Fibroblast of skin of left biceps (primary cell): ENCODE measurements at regions not wholly inside any gene's neighbourhood (a gene's known extent, or its start where the extent isn't known, plus 50 kb on each side); places are given as distances from the start of the nearest gene placed in this dataset.

Experiments used
- DNase-seq, 2 experiments: peaks; one replicate each; pipeline ENCODE4 v3.0.0-alpha.2; 2013; ENCODE audit warnings: low read depth in 2 of 2

DNA sequence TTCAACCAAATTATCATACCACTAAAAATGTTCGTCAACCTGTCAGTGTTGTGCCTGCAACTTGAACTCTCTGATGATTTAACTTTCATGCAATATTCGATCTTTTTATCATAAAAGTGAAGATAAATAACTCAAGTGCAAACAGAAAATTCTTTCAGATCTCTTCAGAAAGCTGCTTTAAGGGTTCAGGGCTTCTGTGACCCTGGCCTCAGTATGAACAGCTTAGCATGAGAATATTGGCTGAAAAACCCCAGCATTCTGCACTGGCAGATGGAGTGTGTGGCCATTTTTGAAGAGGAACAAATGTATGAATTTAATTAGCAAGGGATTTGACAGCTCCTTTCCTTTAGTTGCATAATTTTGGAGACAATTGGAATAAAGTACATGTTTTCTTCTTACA is 851.4 kb upstream of the SOX11 start:
- DNase-seq = no peak

DNA sequence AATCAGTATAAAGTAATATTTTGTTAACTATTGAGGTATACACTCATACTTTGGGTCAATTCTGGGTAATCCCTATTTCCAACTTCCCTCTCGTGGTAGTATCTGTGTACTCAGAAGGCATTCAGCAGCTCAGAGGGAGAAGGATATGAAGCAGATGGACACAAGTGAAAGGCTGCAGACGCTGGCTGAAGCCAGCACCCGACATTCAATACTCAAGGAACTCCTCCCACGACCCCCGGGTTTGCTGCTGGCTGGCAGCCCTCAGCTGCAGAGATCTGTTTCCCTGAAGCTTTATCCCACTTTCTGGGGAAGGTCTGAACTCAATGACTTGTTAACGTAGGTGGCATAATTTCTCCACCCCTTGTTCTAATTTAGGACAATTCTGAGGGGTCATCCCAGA is 847.3 kb upstream of the SOX11 start:
- no peak for DNase-seq

DNA sequence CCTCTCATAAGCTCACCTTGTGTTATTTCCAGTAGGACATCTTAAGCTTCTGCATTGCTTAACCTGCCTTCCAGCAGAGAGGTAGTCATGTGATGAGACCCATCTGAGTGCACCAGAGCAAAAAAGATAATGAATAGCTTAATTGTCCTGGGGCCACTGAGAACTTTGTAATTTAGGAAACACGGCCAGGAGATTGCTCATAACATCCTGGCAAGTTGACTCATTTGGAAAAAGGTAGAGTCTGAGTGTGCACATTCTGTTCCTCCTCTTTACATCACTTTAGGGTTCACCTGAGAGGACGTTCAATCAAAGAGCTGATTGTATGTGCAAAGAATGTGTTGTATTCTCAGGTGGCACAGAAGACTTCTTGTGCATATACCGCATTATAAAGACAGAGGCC is 830.2 kb upstream of the SOX11 start:
- no peak for DNase-seq

DNA sequence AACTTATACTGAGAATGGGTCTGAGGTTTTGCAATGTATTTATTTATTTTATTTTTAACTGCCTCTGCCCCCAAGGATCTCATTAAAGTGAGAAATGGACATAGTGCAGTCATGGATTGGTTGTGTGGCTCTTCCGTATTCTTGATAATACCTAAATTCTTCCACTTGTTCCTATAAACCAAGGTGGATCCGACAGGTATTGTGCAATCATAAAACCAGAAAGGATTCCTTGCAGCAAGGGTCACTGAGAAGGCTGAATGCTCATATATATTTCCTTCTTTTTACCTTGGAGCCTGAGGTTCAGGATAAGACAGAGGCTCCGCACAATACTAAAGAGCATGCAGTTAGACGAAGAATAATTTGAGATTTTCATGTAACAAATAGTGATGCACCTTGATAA is 826.0 kb upstream of the SOX11 start:
- DNase-seq = no peak

DNA sequence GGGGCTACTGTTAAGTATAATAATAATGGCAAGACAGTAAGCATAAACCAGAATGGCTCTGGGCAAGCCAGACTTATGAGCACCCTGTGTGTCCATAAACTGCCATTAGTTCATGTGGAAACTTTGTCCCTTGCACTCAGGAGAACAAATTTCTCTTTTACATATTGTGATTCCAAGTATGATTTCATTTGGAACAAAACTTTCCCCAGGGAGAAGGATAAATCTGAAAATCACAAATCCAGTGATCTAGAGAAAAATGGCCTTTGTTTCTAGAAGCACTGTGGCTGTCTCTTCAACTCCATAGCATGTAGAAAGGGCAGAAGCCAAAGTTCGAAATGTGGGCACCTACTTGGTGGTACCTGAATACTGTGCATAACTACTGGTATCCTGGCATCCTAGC is 823.7 kb upstream of the SOX11 start:
- no peak for DNase-seq

DNA sequence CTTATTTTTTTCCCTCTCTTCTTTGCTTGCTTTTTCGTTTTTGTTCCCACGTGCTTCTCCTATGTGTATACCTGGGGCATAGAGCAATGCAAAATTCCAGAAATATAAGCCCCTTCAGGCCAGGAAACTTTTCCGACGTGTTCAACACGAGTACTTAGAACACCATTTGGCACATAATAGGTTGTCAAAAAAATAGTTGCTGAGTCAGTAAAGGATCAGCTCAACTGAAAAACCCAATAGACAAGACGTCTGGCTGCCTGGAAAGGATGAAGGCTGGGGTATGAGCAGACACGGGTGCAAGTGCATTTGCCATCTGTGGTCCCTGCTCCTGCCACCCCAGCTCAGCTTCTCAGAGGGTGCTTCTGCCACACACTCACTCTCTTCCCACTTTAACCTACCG is 823.0 kb upstream of the SOX11 start:
- DNase-seq = no peak

DNA sequence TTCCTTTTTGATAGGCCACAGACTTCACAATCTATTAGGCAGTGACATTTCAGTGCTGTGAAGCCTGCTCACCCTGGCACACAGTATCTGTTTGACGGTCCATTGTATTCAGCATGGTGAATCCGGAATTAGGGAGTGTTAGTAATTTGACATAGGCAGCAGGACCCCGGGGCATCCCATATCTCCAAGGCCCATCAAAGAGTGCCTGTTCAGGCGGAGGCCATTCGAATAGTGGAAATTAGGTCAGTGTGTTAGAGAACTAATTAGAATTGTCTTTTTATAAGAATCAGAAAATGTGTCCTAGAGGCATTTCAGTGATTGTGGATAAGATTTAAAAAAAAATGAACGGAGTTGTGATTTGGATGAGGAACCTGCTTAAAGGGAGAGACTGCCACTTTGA is 818.8 kb upstream of the SOX11 start:
- no peak for DNase-seq

DNA sequence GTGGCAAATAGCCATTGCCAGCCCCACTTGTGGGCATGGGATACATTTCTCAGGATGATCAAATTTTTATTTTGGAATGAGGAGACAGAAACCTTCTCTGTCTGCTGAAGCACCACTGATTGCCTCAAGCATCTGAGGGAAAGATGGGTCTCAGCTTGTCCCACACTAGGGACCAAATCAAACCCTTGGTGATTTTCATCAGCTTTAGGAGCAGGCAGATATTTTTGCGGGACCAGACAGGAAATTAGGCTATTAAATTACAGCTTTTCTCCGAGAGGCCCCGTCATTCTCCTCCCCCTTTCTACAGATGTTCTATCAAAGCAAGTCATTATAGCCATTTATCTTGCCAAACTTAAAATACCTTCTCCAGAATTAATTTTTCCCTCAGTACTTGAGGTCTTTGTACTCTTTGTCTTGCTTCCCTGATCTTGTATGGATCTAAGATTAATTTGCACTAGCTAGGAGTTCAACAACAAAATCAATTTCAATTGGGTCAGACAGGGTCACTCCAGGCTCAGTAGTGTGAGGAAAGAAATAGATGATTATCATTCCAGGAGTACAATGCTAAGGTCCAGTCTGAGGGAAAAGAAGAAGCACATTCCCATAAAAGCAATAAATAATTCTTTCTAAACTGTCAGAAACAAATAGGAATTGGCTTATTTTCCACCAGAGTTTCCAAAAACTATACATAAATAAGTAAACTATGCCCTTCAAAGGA is 818.1 kb upstream of the SOX11 start:
- DNase-seq = no peak

DNA sequence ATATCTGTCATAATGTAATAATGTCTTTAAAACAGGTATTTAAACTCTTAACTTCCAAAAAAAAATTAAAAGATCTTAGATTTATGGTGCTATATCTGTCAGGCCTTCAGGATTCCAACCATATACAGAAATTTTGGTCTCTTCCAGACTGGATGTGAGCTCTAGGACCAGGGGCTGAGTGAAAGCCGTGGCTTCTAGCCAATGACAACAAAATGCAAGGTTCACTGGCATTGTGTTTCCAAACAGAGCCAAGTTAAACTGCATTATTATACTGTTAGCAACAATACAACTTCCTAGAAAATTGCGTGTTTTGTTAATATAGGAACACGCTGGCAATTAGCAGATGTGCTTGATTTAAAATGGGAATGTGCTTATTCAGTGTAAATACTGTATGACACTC is 809.8 kb upstream of the SOX11 start:
- no peak for DNase-seq

DNA sequence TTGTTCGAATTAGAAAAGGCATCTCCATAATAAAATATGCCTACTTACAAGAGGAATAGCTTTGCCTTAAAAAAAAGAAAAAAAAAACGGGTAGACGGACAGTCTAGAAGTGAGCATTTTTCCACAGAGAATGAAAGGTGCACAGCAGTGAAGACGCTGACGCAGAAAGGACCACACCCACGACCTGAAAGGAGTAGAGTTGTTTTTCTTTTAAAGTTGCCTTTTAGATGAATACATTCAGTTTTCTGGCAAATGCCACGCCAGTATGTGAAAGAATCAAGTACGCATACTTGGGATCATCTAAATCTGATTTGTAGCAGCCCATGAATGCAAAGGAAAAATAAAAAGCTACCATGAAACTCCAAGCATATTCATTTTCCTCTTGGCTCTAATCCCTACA is 809.2 kb upstream of the SOX11 start:
- no peak for DNase-seq

DNA sequence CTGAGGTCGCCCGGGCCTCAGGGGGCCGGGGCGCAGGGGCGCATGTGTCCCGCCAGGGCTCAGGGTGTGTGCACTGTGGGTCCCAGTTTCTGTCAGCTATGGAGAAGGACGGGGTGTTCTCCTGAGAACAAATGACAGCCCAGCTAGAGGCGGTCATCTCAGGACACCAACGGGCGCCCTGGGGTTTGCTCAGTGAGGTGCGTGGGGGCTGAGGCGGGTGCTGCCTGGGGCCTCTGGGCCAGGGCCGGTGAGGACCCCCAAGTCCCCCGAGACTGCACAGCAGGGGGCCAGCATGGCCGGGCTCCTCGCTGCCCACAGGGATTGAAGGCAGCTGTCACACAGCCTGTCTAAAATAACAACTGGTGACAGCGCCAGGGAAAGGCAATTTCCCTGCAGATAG is 808.8 kb upstream of the SOX11 start:
- no peak for DNase-seq

DNA sequence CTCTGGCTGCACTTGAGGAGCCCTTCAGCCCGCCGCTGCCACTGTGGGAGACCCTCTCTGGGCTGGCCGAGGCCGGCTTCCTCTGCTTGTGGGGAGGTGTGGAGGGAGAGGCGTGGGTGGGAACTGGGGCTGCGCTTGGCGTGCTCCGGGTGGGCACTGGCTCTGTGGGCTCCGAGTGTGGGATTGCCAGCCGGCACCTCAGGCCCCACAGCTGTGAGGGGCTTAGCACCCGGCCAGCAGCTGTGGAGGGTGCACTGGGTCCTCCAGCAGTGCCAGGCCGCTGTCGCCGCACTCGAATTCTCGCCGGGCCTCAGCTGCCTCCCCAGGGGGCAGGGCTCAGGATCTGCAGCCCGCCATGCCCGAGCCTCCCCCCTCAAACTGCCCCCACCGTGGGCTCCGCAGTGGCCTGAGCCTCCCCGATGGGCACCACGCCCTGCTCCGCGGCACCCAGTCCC is 808.0 kb upstream of the SOX11 start:
- DNase-seq = no peak

DNA sequence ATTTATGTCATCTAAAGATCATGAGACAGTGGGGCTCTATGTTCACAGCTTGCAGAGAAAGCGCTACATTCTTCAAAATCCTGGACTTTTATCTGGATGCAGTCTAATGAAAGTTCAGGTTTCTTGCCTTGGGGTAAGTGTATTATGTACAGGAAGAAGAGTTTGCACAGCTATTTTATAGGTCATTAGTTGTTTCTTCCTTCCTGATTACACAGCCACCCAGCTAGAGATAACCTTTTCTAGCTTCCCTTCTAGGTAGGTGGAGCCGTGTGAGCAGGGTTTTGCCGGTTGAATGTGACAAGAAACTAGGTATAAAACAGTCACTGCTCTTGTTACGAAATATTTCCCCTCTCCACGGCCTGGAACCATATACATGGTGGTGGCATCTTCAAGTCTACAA is 800.8 kb upstream of the SOX11 start:
- DNase-seq = no peak

DNA sequence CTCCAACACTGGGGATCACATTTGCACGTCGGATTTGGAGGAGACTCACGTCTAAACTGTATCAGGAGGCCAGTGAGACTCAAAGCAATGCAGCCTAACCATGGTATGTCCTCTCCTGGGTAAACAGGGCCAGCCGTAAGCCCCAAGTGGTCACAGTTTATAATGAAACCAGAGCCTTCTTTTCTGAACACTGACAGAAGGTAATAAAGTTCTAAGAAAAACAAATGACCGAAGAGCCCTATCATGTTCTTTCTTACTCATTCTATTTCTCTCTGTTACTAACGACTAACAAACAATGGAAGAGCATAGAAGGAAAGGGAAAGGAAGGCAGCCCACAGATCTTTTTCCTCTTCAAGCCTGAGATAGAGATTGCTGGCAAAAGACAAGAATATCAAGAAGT is 796.8 kb upstream of the SOX11 start:
- DNase-seq = no peak

DNA sequence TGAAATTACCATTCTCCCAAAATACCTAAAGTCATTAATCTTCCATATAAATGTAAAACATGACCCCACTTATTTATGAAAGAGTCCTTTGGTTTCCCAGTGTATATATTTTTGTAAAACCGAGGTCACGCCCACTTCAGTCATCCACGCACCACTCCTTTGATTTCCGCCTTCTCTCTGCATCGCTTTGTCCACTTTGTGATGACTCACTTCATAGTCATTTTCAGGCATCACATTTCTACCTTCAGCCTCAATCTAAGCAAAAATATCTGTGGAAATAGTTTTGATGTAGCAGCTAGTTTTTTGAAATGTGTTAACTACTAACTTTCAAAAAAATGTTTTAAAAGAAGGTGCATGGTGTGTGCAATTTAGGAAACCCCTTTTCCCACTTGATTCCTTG is 793.5 kb upstream of the SOX11 start:
- DNase-seq = no peak

DNA sequence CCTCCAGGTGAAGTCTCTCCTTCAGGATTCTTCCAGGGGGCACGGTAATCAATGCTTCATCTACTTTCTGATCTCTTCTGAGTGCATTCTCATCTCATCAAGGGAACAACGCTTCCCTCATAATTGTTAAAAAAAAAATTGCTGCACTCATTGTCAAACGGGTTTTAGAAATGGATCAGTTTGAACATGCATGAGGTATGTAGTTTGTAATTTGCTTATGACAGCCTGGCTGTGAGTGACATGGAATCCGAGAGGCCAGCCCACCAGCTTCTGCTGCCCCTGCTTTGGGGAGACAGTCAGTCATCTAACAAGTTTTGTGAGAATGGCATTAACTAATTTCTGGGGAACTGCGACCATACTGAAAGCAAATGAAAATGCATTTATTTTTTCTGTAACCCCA is 791.9 kb upstream of the SOX11 start:
- no peak for DNase-seq

DNA sequence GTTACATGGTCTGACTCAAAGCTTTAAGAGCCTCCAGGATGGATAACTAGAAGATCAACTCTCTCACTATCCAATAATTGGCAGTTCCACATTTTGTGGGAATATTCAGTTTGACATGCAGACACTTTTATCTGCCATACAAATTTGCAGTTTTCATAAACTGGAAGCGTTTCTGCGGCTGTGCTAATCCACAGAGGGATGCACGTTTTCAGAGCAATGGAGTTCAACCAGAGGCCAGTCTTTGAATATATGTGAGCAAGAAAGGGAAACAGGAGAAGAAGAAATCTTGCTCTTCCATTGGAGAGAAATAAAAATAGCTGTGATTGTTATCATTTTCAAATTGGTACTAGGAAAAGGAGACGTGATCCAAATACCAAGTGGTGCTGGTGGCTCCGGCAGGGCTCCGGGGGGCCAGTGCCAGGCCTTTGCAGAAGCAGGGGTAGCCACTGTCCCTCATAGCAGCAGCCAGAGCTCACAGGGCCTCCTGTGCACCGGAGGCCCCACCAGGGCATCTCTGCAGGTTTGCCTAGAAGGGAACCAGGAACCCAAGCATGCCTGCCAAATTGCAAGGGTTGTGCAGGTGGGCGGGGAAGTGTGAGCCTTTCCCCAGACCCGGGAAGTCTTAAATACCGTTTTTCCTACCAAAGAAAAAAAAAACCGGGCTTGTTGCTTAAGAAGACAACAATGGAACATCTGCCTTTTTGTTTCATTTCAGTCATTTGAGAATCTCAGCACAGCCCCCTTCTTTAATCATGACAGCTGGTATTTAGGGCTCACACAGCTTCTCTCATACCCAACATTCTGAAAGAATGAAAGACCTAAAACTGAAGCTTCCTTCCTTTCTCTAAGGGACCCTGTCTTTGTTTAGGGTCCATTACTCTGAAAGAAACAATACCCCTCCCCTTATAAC is 791.1 kb upstream of the SOX11 start:
- DNase-seq = no peak

DNA sequence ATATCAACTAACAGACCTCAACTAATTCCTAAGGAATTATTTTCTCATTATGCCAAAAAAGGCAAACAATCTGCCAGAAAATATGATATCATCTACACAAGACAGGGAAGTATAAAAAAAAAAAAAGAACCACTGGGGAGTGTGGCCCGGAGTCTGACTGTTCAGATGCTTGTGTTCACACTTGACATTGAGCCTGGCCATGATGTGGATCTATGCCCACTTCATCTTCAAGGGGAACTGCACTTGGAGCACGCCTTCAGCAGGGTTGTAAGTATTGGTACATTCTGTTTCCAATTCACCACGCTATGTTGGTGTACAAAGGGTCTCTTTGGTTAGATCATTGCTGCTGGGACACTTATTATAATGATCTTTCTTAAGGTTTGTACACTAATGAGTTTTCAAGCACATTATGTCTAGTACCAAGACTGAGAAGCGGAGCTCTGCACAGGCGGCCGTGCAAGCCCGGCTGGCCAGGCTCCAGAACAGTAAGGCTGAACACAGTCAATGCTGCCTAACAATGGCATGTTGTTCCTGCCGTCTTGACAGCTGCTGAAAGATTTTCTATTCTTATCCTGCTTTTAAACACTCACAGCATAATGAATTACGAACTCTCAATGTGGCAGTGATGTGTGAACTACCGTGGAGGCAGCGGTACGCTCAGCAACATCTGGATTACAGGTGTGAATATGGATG is 788.4 kb upstream of the SOX11 start:
- no peak for DNase-seq

DNA sequence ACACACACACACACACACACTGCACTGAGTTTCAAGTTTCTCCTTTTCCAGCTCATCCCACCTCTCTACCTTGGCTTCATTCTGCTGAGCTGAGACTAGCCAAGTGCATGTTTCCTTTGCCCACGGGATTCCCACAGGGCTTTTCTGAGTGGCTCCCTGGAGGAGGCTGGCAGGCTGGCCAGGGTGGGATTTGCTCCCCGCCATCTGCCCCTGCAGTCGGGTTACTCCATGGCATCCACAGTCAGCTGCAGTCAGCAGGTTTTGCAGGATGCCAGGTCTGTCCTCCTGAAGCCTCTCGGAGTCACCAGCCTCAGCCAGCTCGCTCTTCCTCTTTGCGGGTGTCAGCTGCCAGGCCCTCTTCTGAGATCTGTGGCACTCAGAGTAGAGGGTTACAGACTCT is 783.7 kb upstream of the SOX11 start:
- no peak for DNase-seq

DNA sequence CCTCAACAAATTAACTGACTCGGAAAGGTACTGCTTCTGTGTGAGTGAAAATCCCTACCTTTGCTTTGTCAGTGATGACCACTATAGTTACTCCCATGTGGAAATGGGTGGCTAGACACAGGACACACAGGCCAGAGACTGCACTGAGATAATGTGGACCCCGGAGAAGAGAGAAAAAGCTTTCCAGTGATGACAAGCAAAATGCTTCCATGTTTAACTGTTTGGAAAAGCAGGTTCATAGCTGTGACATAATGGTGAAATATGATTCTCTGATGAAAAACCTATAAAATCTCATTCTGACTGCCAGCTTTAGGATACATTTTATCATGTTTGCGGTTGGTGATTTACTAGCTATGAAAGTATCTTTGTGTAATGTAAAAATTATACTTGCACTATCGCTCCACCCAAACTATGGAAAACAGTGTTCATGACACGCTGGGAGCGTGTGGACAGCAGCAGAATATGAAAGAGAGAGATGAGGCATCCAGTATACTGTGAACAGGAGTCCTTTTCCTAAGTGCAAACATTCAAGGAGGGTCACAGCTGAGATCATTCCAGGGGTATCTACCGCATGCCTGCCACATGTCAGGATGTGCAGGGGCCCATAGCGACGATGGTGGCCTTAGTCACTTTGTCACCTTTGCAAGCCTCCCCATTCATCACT is 782.7 kb upstream of the SOX11 start:
- no peak for DNase-seq

DNA sequence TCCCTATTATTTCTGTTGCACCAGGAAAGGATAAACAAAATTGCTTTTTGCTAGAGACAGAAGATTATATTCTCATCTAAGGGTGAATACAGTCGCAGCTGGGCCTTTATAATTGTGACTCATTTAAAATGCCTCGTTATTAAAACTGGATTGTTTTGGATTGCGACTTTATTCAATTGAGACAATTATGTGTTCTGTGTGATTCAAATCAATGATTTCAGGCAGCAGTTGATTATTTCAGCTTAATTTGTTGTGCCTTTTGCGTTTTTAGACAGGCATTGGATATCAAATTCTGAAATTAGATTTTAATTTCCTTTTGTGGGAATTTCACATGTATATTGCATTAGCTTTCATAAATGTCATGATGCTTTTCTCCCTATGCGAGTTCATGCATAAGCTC is 778.1 kb upstream of the SOX11 start:
- DNase-seq = no peak

DNA sequence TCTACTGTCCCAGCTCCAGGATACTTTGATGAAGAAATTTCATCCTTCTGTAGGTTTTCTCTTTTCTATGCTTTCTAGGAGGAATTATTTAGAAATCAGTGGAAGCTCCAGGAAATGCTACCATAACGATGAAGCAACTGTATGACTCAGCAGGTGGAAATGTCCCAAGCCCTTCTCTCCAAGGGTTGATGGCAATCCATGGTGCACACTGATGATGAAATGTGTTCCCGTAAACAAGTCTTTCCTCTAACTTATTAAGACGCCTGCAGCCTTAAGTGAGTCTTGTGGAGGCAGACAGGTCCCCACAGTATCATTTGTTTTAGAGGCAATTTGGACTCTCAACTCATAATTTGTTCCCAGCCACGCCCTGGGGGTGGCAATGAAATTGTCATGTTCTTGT is 777.6 kb upstream of the SOX11 start:
- DNase-seq = no peak
